Cardiac septum (tissue), 1 donor: ENCODE measurements at regions not wholly inside any gene's neighbourhood (a gene's known extent, or its start where the extent isn't known, plus 50 kb on each side); places are given as distances from the start of the nearest gene placed in this dataset.

Experiments
- DNase-seq: peaks from one replicate; pipeline ENCODE4 v3.0.0-alpha.2; 2020; ENCODE audit warnings: low spot score
- intact Hi-C: fragments of 100-400 bp; cut with DNase I; formaldehyde crosslinking; loops from one replicate; pipeline ENCODE4 v1.14.0; 2022
- donor health status: DM: no; HTN: no; CAD: no.

DNA sequence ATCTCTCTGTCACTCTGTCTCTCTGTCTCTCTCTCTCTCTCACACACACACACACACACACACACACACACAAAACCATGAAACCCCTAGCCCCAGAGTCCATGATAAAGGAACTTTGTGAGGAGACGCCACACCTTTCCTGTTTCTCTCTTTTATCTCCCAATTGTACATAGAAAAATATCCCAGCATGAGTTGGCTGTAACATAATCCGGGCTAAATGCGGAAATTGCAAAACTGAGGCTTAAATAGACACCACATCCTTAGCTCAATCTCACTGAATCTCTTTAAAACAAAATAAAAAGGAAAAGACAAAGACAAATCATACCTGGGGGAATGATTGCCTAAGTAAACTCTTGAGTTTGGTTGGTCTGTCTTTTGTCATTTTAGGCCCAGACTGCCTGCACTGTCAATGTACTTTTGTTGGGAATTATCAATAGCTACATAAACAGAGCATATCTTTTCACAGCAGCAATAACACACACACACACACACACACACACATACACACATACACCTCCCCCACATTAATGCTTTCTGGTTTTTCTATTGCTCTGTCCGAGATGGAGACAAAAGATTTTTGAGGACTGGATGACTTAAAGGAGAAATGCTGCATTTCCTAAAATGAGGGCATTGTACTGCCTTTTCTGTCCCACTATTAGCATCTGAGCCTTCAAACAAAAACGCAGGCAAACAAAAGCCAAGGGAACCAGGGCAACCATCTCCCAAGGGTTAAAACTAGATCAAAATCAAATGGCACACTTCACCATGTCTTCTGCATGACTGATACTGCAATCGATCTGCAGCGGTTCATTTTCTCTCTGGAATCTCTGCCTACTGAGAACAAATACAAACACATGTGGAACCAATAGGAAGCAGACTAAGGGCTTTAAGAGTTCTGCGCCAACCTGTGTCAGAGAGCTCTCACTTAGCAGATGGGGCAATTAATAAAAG is 321.5 kb downstream of the NFIB start:
- intact Hi-C loops: no loop called here
- no peak for DNase-seq

- intact Hi-C loops: no loop called here
- DNase-seq: no peak
Observed at GRCh38 chr9:13991395-13991794, 322.5 kb downstream of the NFIB start.

DNA sequence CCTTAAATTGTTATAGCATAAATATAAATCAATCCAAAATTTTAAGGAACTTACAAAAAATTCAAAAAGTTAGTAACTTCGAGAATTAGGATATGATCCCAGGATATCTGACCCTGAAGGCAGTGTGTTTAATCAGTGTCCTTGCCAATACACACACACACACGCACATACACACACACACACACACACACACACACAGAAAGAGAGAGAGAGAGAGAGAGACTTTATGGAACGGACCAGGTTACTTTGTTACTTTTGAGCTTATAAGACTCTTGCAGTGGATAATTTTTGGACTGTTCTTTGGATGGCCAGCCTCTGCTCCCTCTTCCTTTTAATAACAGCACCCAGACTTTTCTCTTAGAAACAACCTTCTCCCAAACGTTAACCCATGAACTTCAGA is 322.9 kb downstream of the NFIB start:
- intact Hi-C loops: no loop called here
- DNase-seq: no peak

DNA sequence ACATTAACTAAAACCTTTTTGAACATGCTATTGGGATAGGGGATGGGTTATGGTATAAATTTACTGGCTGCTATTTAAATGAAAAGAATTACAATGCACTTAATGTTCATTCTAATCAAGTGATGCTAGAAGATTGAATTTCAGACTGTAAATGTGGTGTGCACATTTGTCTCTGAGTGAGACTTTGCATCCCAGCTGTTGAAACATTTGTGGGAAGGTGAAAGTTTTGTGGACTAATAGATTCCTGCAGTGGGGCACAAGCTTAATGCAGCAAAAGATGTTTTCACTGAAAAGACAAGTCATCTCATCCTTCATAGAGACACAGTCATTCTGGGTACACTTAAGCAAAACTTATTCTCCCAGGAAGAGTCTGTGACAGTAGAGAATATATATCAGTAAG is 323.6 kb downstream of the NFIB start:
- DNase-seq: no peak
- intact Hi-C loops: no loop called here

- intact Hi-C loops: no loop called here
- no peak for DNase-seq
Observed at GRCh38 chr9:13988944-13989343, 325.0 kb downstream of the NFIB start.

- intact Hi-C loops: no loop called here
- DNase-seq: no peak
Observed at GRCh38 chr9:13983607-13984006, 330.3 kb downstream of the NFIB start.

DNA sequence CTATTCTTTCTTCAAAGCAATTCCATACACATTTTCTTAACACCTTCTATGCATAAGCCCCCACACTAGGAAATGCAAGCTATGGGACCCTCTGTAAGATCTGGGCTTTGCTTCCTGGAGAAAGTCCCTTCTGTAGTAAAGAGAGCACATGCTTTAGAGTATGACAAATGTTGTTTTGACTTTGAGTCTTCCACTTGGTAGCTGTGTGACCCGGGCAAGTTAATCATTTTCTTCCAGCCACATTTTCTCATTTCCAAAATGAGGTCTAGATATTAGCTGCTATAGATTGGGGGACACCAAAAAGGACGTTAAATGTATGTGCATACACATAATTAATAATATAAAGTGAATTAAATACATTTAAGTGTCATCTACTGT is 334.0 kb downstream of the NFIB start:
- DNase-seq: no peak
- intact Hi-C loops: no loop called here

DNA sequence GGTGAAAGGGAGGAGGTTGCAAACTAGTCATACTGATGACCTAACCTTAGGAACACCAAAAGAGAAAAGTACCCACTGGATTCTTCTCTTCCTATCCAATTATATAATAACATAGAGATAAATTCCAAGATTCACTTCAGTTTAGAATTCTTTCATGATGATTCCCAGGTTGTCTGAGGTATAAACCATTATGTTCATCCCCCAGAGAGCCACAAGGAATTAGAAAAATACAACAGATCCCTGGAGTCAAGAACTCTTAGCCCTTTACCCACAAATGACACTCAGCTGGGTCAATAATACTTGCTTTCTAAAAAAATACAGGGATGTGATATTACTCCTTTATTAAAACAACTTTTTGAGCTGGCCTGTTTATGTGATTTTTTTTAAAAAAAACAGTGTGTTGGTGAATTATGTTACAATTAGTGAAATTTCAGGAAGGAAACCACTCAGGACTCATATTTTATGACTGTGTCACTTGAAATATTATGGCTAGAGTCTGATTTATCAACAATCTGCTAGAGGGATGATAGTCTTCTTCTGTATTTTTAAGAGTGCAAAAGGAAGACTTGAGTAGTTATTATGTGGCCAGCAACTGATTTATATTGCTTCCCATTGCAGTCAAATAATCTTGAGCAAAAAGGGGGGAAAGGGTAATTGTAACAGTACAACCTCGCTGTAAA is 338.2 kb downstream of the NFIB start:
- DNase-seq: no peak
- intact Hi-C loops: no loop called here

DNA sequence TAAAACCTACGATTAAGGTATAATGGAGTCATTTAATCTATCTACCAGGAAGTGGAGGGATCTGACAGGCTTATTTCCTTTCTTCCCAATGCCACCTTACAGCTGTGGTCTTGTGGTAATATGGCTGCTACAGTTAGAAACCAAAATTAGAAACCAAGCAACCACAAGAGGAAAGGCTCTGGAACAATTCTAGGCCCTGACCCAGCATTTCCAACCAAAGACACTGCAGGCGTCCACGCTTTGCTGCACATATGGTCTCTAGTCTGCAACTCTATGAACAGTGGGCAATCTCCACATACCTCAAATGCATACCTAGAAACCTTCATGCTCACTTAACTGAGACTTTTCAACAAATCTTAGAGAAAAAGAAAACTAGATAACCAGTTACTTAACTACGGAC is 339.1 kb downstream of the NFIB start:
- intact Hi-C loops: no loop called here

GRCh38 chr9:13971966-13972655 is 341.8 kb downstream of the NFIB start:
- intact Hi-C loops: no loop called here

More for the DNA sequence above, 339.1 kb downstream of the NFIB start:
- DNase-seq: no peak

DNA sequence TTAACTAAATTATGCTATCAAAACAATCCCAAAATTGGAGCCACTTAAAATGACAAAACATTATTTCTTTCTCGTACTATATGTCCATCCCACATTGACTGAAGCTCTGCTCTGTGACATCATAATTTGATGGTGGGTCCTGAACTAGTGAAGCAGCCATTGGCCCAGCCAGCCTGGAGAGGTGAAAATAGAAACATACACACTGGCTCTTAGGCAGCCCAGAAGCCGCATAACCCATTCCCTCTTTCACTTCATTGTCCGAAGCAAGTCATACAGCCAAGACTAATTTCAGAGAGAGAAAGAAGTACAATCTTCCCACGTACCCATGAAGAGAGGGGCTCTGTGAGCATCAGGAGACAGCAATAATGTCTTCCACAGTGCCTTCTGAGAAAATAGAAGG is 342.5 kb downstream of the NFIB start:
- DNase-seq: no peak
- intact Hi-C loops: no loop called here

More at GRCh38 chr9:13971966-13972655, 341.8 kb downstream of the NFIB start:
- no peak for DNase-seq

- no peak for DNase-seq
- intact Hi-C loops: no loop called here
Observed at GRCh38 chr9:13970426-13970825, 343.5 kb downstream of the NFIB start.

- intact Hi-C loops: no loop called here
- DNase-seq: no peak
Observed at GRCh38 chr9:13970018-13970417, 343.9 kb downstream of the NFIB start.

DNA sequence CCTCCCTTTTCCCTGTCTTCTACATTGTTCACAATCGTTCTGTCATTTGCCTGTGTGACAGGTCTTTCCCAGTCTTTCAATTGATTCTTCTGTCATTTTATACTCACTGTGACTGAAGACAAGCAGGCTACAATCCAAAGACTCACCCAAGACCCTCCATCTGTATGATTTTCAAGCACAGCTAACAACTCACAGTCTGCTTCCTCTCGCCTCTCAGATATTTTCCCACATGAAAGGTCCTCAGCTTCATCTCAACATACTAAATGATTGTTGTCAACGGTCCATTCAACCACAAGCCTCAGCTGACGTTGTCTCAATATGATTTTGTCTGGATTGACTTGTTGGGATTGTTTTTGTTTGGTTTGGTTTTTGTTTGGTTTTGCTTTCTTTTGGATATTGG is 346.5 kb downstream of the NFIB start:
- no peak for DNase-seq
- intact Hi-C loops: no loop called here

DNA sequence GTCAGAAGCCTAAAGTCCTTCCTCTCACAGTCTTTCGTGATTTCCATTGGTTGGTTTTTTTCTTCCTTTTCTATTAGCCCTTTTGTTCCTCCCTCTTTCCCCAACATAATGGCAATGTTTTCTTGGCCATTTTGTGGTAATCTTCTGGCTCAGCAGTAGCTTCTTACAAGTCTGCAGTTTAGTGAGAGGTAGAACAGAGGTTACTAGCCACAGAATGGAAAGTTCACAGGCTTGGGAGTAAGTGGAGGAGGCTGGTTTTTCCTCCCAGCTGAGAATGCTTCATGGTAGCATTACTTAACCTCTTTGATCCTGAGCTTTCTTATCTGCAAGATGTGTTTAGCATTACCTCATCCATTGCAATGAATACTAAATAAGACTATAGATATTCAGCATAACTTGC is 346.9 kb downstream of the NFIB start:
- DNase-seq: no peak
- intact Hi-C loops: no loop called here

DNA sequence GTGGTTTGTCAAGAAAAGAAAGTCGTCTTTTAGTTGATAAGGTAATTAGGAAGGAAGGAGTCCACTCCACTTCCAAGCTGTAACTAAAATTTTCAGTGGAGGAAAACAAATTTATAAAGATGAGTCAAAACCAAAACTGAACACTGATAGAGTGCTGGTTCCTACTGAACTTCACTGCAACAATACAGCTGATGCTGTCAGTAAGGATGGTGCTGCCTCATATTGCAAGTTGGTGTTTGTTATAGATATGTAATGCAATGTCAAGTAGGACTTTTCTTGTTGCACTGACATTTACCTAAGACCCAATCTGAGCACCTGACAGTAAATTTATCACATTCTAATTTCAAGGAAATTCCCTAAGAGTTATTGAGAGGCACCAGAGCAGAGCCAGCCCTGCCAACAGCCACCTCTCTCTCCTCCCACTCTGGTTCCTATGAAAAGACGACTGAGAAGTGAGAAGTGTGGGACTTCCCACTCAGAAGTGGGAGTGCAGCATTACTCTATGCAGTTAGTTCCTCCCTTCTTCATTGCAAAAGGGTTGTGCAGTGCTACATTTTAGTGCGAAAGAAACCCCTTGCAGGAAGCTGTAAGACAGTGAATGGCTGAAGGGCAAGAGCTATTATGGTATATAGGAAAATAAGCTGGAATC is 350.8 kb downstream of the NFIB start:
- intact Hi-C loops: no loop called here
- no peak for DNase-seq

DNA sequence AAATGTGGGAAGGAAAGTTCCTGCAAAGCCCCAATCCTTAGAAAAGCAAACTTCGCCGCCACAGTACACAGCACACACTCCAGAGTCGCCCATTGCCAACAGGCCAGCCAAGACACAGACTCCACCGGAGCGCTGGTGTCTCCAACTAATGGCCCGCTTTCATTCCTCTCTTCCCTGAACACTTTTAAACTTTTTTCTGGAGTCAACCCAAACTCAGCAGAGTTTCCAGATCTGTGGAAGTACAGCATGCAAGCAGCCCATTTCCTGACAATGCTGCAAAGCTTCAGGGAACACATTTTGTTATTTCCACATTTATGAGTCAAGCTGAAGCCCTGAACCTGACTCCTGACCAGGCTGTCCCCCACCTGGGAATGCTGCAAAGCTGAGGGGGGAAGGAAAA is 351.9 kb downstream of the NFIB start:
- intact Hi-C loops: no loop called here
- no peak for DNase-seq

DNA sequence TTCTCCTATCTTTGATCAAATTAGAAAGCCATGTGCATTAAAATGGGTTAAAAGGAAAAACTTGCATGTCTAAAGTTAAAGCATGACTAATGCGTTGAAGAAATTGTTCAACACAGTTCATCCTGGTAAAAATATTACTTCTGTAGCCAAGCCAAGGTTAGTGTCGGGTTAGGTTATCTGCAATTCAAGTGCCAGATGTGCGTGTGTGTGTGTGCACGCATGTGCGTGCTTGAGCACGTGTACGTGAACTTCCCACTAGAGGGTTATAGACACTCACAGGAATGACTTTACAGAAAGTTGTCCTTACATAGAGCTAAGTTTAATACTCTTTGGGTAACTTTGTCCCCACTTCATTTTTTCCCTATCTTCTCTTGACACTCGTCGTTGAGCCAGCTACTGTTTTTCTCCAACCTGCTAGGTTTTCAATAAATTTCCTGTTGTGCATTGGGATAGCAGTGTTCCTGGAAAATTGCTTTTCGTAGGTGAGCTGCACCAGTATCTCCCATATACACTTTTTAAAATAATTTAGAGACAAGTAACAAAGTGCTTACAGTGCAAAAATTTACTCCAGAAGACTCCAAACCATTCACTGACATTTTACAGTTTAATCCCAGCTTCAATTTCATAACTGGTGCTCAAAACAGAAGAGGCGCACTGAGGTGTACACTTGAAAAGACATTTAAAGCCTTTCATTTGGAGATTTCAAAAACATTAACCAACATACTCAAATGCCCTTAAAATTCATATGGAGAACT is 353.8 kb downstream of the NFIB start:
- no peak for DNase-seq
- intact Hi-C loops: no loop called here

DNA sequence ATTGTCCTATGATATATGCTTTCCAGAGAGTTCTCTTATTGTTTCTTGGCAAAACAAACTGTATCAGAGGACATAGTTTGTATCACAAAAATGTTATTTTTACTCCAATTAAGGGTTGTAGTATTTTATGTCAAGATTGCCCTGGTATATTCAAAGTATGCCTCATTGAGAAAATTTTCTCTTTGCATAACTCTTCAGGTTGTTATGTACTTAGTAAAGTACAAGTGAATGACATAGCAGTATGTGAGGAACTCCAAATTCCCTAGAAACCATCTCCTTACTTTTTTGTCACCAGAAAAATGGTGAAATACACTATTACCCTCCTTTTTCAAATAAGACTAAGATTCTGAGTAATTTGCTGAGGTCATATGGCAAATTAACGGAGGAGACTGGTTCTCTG is 355.3 kb downstream of the NFIB start:
- intact Hi-C loops: no loop called here
- DNase-seq: no peak
